Ovary (tissue), 7 donors: ENCODE measurements at regions not wholly inside any gene's neighbourhood (a gene's known extent, or its start where the extent isn't known, plus 50 kb on each side); places are given as distances from the start of the nearest gene placed in this dataset.

Source experiments
- DNase-seq, 5 donors: peaks; one replicate each; pipeline ENCODE4 v3.0.0-alpha.2; 2019 to 2020
- H3K27ac ChIP-seq, 2 donors: fragments of 200-600 bp; one replicate each; pipeline versions ENCODE4 v1.5.1 to v1.8.0; 2019 to 2022
- H3K27me3 ChIP-seq: fragments of 200-600 bp; one replicate; pipeline ENCODE4 v1.8.0; 2022
- H3K36me3 ChIP-seq: fragments of 200-600 bp; sonication (generic); one replicate; pipeline ENCODE4 v1.5.1; 2019
- H3K4me1 ChIP-seq: one replicate; pipeline ENCODE4 v1.8.1; 2013; ENCODE audit warnings: mild to moderate bottlenecking, moderate library complexity; ENCODE audit not compliant: insufficient read depth
- H3K4me3 ChIP-seq: fragments of 200-600 bp; sonication (generic); one replicate; pipeline ENCODE4 v1.5.1; 2017
- H3K9me3 ChIP-seq, 2 donors: fragments of 200-600 bp in 1 of 2; sonication (generic) in 1 of 2; one replicate each; pipeline versions ENCODE4 v1.5.1 to v1.8.1; 2013 to 2019; ENCODE audit warnings: mild to moderate bottlenecking in 1 of 2, moderate library complexity in 1 of 2
- CTCF ChIP-seq, 3 donors: fragments of 450-650 bp in 2 of 3; fragments of 200-600 bp in 1 of 3; IDR thresholded peaks; one replicate each; pipeline versions ENCODE4 v1.5.1 to v1.8.0; 2016 to 2022; ENCODE audit warnings: antibody characterized with exemption in 3 of 3, mild to moderate bottlenecking in 1 of 3
- EP300 ChIP-seq: sonication (generic); formaldehyde crosslinking; IDR thresholded peaks from one replicate; pipeline ENCODE4 v1.6.1; 2017; ENCODE audit warnings: antibody characterized with exemption
- POLR2A ChIP-seq: fragments of 450-650 bp; IDR thresholded peaks from one replicate; pipeline ENCODE4 v1.6.1; 2017; ENCODE audit warnings: antibody characterized with exemption, mild to moderate bottlenecking, moderate library complexity
- WGBS, 3 donors: extraction: QIAGEN DNeasy Blood & Tissue Kit in 1 of 3; methylation state at CpG; one replicate each; pipeline versions ENCODE4 v1.1.5 to v1.1.7; 2013 to 2017; 5-methylcytosine and 5-hydroxymethylcytosine counted together
- intact Hi-C, 4 donors: fragments of 100-400 bp; cut with DNase I; formaldehyde crosslinking; loops; one replicate each; pipeline versions ENCODE4 v1.11.0 to v1.15.1; 2022 to 2023
- donor health status: DM: no; HTN: no; CAD: no; lungs with moderate emphysema.
- donor health status: DM: no; HTN: no; CAD: no.
- donor health status: Bipolar disorder and iron deficiency.
- donor health status: DM: no; HTN: no; CAD: no.
- donor health status: DM: yes; HTN: yes; CAD: no.

DNA sequence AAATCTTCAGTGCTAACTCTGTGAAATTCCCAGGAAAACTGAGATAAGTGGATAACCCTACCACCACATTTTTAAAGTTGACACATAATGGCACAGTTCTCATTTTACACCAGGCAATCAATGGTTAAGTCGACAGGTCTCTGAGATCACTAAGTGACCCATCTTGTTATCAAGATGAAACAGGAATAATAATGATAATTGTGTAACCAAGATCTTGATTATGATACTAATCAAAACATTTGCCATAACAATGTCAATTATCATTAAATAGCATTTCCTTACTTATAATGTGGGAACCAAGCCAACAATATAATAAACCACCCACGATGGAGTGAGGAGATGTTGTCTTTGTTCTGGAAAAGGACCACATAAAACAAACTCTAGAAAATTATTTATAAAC, 541.6 kb downstream of the TFAP2B start:
- no peak for DNase-seq
- intact Hi-C loops = no loop called here
- no peaks in the 10 kb centered on the region for H3K9me3 ChIP-seq
- TF ChIP-seq CTCF (IDR thresholded peaks at IDR 0.05) (no peak), POLR2A (no peak), EP300 (no peak)
- H3K4me1 ChIP-seq = no peaks in the 10 kb centered on the region
- no peaks in the 10 kb centered on the region for H3K36me3 ChIP-seq
- 33 to 39% (median 34%) methylated on average over 2 of the region's 2 CpGs for WGBS, 3 donors
- no peak overlapping the region for H3K27ac ChIP-seq
- H3K27me3 ChIP-seq = no peaks in the 10 kb centered on the region
- no peak overlapping the region for H3K4me3 ChIP-seq

- Histone ChIP-seq H3K4me1 (no peaks in the 10 kb centered on the region), H3K36me3 (no peaks in the 10 kb centered on the region), H3K27me3 (no peaks in the 10 kb centered on the region), H3K9me3 (no peaks in the 10 kb centered on the region), H3K4me3 (no peak overlapping the region), H3K27ac (no peak overlapping the region)
- DNase-seq = no peak
- no peak for TF ChIP-seq POLR2A
- no peak for TF ChIP-seq EP300
- TF ChIP-seq CTCF (IDR thresholded peaks at IDR 0.05) = no peak
- intact Hi-C loops = no loop called here
Observed at GRCh38 chr6:51365566-51365965, 546.9 kb downstream of the TFAP2B start.

- Histone ChIP-seq H3K27ac (no peak overlapping the region), H3K4me3 (no peak overlapping the region), H3K36me3 (no peaks in the 10 kb centered on the region), H3K27me3 (no peaks in the 10 kb centered on the region), H3K4me1 (no peaks in the 10 kb centered on the region), H3K9me3 (no peaks in the 10 kb centered on the region)
- WGBS, 3 donors = 59 to 68% (median 67%) methylated on average over 1 of the region's 1 CpG
- no peak for TF ChIP-seq EP300
- no peak for TF ChIP-seq CTCF (IDR thresholded peaks at IDR 0.05)
- no peak for TF ChIP-seq POLR2A
- DNase-seq = no peak
- intact Hi-C loops = no loop called here
Observed at GRCh38 chr6:51369485-51369884, 550.8 kb downstream of the TFAP2B start.

DNA sequence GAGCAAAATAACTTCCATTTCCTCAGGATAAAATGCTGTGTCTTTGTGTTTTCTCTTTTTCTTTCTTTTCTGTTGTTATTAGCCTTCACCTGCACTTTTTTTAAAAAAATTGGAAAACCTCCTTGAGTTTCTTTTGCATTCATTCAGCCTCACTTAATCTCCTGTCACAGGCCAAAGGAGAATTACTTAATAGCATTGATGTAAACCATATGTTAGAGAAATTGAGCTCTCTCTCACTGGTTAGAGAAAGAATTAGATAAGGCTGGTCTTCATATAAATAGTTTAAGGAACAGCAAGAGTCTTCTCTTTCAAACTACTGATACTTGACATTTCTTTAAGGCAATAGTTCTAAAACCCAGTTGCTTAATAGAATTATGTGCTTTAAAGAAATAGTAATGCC, 564.2 kb downstream of the TFAP2B start:
- H3K27me3 ChIP-seq = no peaks in the 10 kb centered on the region
- no peaks in the 10 kb centered on the region for H3K4me1 ChIP-seq
- no peak for DNase-seq
- H3K9me3 ChIP-seq = no peaks in the 10 kb centered on the region
- H3K36me3 ChIP-seq = no peaks in the 10 kb centered on the region
- no peak overlapping the region for H3K4me3 ChIP-seq
- H3K27ac ChIP-seq = no peak overlapping the region
- intact Hi-C loops = no loop called here
- no peak for TF ChIP-seq CTCF (IDR thresholded peaks at IDR 0.05)
- TF ChIP-seq POLR2A = no peak
- TF ChIP-seq EP300 = no peak

DNA sequence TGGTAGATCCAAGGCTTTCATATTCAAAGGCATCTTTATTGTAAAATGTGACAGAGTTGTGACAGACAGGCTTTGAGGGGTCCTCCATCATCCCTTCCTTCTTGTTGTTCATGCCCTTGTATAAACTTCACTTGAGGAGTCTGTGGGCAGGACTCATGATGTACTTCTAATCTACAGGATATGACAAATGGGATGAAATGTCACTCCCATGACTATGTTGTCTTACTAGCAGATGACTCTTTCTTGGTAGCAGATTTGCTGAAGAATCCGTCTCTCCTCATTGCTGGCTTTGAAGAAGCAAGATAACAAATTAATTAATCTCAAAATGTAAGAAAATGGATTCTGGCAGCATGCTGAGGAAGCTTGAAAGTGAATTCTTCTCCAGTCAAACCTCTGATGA, 566.1 kb downstream of the TFAP2B start:
- DNase-seq = no peak
- TF ChIP-seq CTCF (IDR thresholded peaks at IDR 0.05) = no peak
- no peak for TF ChIP-seq EP300
- TF ChIP-seq POLR2A = no peak
- Histone ChIP-seq H3K36me3 (no peaks in the 10 kb centered on the region), H3K27me3 (no peaks in the 10 kb centered on the region), H3K4me1 (no peaks in the 10 kb centered on the region), H3K27ac (no peak overlapping the region), H3K9me3 (no peaks in the 10 kb centered on the region), H3K4me3 (no peak overlapping the region)
- WGBS, 3 donors = 47 to 54% (median 50%) methylated on average over 1 of the region's 1 CpG
- intact Hi-C loops = no loop called here
